T-helper 2 cell (primary cell): ENCODE measurements at regions not wholly inside any gene's neighbourhood (a gene's known extent, or its start where the extent isn't known, plus 50 kb on each side); places are given as distances from the start of the nearest gene placed in this dataset.
"Not testable (repeated sequence)": the region's sequence is repeated elsewhere in the genome, so short reads cannot be mapped to it uniquely, and the experiment has no call there.

Experiments
- DNase-seq, 5 experiments: peaks; one replicate each; pipeline versions ENCODE4 v3.0.0 to v3.0.0-alpha.2; 2012 to 2022

DNA sequence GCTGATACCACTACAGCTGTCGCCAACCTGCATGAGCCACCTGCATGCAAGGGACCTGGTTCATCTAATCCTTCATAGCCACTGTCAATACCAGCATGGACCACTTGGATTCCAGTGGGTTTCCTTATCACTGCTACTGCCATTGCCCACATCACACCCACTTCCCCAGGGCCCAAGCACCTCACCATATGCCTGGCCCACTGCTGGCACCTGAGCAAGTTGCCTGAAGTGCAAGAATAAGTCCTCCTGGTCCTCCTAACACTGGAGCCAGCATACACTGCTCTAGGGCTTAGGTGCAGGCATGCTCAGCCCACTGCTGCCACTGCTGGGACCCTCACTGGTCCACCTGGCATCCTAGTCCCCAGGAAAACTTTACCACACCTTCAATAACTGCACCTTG, 1136.8 kb upstream of the ADGRL4 start:
- DNase-seq = no peak

GRCh38 chr1:80137946-80138602, 1131.5 kb upstream of the ADGRL4 start:
- DNase-seq = not testable (repeated sequence)

DNA sequence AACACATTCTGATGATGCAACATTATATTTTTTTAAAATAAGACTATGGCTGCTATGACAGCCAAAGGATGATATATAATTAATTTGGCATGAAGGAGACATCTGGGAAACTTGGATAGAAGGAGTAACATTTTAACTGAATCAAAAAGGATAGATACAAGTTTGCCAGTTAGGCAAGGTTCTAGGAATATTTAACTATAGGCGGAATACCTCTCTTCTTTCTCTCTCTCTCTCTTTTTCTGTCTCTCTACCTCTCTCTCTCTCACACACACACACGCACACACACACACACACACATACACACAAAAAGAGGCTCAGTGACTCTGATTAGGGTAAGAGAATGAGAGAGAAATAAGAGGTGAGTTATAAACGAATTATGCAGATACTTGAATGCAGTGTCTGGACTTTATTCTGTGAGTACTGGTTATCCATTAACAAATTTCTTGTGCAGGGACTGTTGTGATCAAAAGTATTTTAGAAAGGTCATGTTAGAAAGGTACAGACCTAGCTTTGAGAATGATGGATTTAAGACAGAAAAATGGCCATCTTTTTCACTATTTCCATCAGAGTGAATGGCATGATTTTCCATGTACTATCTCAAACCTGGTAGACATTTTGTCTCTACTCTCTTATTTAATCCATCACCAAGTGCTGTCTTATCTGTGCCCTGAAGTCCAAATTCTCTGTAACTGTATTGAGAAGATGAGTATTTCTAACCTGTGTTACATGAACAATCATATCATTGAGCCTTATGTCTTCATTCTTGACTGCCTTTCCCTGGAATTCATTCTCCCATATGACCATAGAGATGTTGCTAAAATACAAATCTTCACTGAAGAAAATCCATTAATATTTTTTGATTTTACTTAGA, 1106.9 kb upstream of the ADGRL4 start:
- DNase-seq = no peak

GRCh38 chr1:80101159-80101558, 1094.6 kb upstream of the ADGRL4 start:
- DNase-seq = no peak

- DNase-seq = no peak
Measured at GRCh38 chr1:80099713-80100112, 1093.2 kb upstream of the ADGRL4 start.

DNA sequence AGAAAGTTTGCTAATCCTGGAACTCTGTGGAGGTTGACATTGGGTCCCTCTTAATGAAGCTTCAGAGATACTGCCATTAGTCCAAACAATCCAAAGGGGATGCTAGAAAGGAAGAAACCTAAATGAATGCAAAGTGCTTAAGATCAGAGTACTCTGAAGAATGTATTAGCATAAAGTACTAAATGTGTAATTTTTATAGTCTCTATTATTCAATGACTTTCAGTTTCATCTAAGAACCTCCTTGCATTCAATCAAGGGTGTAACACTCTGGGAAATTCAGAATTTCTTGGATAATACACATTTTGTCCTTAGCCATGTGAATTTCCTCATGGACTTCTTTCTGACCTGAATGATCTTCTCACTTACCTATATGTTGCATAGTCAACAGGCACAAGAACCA, 1078.5 kb upstream of the ADGRL4 start:
- DNase-seq = no peak

- no peak for DNase-seq
Measured at GRCh38 chr1:80083892-80084291, 1077.4 kb upstream of the ADGRL4 start.

GRCh38 chr1:80076469-80076868, 1069.9 kb upstream of the ADGRL4 start:
- no peak for DNase-seq

DNA sequence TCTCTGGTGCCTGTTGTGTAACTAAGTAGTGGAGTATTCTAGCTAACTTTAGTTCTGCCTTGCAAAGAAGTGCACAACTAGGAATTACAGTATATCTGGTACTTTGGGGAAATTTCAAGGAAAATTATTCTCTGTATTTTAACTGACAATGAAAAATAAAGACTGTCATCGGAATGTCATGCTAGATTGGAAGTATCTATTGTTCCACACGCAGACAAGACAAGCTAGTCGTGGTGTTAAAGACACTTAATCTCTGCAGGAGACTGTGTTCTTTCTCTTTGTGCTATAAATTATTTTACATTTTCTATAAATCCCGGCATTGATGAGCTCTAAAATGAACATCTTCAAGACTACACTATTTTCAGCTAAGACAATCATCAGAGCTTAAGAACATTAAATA, 1068.8 kb upstream of the ADGRL4 start:
- DNase-seq = no peak

DNA sequence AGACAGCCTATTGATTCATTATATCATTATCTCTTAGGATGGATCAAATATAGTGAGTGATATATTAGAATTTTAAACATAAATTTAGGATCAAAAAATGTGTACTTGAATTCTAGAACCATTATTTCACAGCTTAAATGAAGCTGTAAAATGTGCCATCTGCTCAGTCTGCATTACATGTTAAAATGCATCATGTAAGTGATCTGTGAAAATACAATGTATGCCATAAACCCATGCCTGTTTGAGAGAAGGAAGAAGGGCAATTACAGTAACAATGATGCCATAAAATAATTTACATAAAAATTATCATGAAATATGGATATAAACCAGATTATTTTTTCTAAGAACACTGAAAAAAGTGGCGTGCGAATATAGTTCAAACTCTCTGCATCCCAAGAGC, 1066.0 kb upstream of the ADGRL4 start:
- DNase-seq = no peak

DNA sequence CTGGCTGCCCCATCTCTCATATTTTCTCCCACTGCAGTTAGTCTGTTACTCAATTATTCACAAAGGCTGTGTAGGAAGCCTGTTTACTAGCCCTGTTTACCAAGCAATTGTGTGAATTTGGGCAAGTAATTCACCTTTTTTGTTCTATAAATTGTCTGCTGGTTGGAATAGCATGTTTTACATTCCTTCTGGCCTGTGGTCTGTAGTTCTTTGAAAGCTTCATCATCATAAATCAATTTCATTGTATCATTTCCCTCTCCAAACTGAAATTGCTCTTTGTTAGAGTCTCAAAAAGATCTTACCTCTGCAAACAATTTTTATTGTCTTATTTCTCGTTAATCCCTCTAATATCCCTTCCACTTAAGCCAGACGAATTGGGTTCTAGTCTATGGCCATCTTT, 1059.5 kb upstream of the ADGRL4 start:
- DNase-seq = no peak

- DNase-seq = no peak
Measured at GRCh38 chr1:80064524-80064923, 1058.0 kb upstream of the ADGRL4 start.

DNA sequence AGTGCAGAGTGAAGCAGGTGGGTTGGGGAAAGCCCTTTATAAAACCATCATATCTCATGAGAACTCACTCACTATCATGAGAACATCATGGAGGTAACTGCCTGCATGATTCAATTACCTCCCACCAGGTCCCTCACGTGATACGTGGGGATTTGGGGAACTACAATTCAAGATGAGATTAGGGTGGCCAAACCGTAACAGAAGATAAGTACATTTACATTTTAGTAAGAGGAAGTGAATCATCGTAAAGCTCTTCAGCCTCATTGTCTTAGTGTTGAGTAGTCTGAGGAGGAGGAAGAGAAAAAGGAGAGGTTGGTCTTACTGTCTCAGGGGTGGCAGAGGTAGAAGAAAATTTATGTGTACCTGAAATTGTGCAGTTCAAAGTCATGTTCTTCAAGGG, 1053.4 kb upstream of the ADGRL4 start:
- no peak for DNase-seq

DNA sequence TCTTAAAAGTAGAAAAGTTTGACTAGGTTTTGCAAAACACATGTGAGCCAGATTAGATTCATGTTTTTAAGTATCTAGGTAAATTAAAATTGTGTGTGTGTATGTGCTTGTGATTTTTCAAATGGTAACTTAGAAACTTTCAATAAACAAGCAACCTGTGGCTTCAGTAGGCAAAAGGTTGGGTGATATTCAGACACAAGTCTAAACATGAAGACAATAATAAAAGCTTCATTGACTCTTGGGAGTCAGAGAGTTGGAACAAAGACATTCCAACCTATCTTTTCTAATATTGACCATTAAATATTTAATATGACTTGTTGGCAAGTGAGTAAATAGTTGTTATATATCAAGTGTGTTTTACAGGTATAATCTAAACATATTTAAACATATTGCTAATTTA, 1049.6 kb upstream of the ADGRL4 start:
- DNase-seq = no peak

DNA sequence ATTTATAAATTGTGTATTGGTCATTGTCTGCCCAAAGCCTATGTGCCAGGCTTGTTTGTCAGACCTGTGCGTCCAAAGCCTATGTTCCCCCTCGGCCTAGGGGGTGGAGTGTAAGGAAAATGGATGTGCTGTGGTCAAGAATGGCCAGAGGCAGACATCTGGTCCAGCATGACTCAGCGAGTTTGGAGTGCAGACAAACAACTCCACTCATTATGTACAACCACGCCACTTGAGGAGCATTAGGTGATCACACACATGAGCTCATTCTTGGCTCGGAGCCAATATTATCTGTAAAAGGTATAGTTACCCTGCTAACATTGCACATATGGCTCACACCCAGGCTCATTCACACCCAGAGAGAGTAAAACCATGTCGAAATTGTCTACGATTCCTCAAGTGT, 1047.6 kb upstream of the ADGRL4 start:
- DNase-seq = no peak

GRCh38 chr1:80053613-80054012, 1047.1 kb upstream of the ADGRL4 start:
- no peak for DNase-seq

GRCh38 chr1:80050523-80050922, 1044.0 kb upstream of the ADGRL4 start:
- DNase-seq = no peak

DNA sequence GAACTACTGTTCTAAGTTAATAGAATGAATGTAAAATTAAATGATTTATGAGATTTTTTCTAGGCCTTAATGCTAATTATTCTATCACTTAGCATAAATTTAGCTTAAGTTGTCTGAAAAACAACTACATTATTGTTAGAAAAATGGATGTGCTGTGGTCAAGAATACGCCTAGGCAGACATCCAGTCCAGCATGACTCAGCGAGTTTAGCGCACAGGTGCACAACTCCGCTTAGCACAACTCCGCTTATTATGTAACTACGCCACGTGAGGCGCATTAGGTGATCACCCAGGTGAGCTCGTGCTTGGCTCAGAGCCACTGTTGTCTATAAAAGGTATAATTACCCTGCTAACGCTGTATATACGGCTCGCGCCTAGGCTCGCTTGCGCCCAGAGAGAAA, 1043.6 kb upstream of the ADGRL4 start:
- no peak for DNase-seq

GRCh38 chr1:80048716-80049115, 1042.2 kb upstream of the ADGRL4 start:
- no peak for DNase-seq

- DNase-seq = no peak
Measured at GRCh38 chr1:80047791-80048190, 1041.3 kb upstream of the ADGRL4 start.

DNA sequence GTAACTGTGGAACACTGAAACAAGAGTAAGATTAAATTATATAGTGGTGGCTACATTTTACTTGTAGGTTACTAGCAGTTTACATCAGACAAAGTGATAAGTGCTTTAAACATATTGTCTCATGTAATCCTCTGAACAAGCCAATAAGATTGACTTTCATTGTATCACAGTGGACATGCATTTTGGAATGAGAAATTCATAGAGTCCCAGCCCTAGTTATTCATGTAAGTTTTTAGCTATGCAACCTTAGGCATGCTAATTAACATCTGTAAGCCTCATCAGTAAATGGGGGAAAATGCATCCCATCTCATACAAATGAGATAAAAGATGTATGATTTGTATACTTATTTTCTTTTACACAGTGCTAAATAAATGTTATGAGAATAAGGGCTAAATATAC, 1038.1 kb upstream of the ADGRL4 start:
- no peak for DNase-seq

DNA sequence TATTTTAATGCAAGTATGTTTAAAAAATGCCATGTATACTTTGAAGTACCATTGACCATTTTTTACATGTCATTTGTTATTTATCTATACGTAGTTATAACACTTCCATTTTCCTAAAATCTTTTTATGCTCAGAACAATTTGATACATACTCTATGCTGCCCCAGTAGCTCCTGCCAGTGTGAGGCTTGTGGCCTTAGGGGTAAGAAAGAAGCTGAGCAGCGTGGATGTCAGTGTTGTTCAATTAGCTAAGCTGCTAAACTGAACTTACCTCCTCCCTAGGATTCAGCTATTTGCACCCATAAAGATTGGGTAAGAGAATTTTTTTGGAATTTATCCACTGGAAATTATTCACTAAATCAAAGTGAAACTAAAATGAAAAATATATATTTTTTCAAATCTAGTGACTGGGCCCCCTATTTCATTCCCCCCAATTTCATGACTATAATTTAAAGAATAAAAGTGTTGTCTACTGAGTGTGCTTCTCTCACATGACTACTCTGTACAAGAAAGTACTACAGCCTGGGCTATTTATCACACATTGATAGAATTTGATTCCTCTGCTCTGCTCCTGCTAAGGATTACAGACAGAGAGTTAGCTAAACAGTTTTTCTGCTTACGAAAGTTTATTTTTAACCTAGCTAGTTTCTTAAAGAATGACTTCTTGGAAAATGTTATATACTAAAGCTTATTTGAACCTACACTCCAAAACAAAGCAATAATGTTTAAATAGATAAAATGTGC, 1030.3 kb upstream of the ADGRL4 start:
- no peak for DNase-seq

- no peak for DNase-seq
Measured at GRCh38 chr1:80023358-80023757, 1016.8 kb upstream of the ADGRL4 start.

- no peak for DNase-seq
Measured at GRCh38 chr1:80021891-80022290, 1015.4 kb upstream of the ADGRL4 start.
